T47D (cell line): ENCODE measurements at regions not wholly inside any gene's neighbourhood (a gene's known extent, or its start where the extent isn't known, plus 50 kb on each side); places are given as distances from the start of the nearest gene placed in this dataset.

ENCODE experiments used
- DNase-seq, 2 experiments: peaks; one replicate each; pipeline versions ENCODE4 v3.0.0 to v3.0.0-alpha.2; 2011 to 2012; ENCODE audit warnings: low read depth in 1 of 2, low spot score in 1 of 2
- JUND ChIP-seq: IDR thresholded peaks from 2 replicates; pipeline ENCODE4 v1.6.1; 2012; ENCODE audit warnings: low read depth
- in situ Hi-C: cut with HindIII; loops from 2 replicates; pipeline ENCODE4 v1.10.0; 2016; ENCODE audit warnings: low sequenced_read_pairs, low pct_unique_long_range_greater_than_20kb

DNA sequence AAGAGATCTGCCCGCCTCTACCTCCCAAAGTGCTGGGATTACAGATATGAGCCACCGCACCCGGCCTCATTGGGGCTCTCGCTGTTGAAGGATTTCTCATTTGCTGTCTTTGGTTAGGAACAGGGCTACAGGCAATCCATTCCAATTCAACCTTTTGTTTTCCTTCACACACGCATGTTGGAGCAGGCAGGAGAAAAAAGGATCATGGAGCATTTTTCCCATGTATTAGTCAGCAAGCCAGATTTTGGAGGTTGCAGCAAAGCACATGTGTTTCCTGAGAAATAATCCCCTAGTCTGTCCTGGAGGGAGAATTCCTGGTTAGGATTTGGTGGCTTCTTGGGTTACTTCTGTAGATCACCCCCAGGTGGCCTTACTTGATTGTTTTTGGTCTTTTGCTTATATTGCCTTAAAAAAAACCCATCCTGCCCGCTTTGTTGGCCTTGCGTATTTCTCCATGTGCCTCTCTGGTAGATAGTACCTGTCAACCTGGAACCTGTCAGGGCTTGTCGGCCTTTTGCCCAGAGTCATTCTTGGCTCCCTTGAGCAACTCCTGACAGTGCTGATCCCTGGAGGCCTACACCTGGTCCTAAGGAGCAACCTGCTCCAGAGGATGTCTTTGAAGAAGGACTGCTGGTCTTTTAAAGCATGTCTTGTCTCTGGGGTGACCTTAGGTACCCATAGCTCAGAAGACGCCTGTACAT is 82.4 kb upstream of the CLCN4 start:
- DNase-seq: peak in 1 of 2 experiments; percentile 60
- in situ Hi-C loops: no loop called here
- TF ChIP-seq JUND: no peak

DNA sequence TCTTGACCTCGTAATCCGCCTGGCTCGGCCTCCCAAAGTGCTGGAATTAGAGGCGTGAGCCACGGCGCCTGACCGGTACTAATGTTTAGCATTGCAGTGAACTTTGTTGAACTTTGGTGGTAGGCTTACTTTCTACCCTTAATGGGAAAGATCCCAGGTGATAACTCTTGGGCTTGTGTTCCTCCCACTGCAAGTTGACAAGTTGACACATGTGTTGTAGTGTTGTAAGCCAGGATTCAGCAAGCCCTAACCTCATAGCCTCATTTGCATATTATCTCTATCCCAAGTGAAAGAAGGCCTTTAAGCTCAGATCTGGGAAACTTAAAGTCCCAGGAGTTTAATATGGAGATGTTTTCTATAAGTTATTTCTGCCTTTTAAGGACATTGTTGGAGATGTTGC is 80.0 kb upstream of the CLCN4 start:
- TF ChIP-seq JUND: no peak
- in situ Hi-C loops: no loop called here

DNA sequence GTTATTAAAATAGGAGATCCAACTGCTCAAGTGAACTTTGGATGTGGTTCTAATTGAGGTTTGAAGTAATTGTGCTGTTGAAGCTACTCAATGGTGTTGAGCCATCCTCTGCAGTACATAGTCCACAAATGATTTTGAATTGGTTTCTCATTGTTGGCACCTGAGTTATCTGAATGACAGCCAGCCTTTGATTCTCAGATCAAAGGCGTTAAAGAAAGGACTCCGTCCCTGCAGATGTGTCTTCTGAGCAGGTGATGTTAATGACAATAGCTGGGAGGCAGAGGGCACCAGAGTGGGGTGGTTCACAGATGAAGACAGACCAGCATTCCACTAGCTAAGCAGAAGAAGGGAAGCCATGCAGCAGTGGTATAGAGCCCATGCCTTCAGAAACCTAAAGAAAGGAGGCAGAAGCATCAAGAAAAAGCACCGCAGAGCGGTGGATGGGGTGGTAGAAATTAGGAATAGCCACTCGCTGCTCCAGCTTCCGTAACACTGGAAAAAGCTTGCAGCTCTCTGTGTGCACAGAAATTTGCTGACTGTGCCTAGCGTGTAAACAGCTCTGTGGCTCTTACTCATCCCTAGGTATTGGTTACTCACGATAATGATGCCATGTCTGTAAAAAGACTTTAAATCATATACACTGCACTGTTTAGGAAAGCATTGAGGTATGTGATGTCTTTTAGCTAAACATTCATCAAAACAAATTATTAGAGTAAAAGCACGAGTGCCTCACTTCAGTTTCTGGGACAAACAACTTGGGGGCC is 79.2 kb upstream of the CLCN4 start:
- no peak for DNase-seq
- in situ Hi-C loops: no loop called here
- TF ChIP-seq JUND: no peak

More for the DNA sequence above, 80.0 kb upstream of the CLCN4 start:
- no peak for DNase-seq

DNA sequence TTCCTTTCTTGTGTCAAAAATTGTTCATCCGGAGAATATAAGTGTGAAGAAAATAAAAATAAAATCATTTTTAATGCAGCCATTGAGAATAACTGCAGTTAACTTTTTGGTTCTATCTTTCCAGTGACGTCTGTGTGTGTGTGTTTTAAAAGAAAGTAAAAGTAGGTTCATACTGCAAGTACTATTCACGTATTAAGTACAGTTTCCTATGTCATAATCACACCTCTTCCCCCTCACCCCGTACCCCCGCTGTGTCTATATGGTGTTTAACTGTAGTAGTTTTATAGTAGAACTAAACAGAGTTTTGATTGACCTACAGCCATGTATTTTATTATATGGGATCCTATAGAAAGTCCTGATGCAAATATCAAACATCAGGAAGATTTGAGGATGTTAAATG is 78.5 kb upstream of the CLCN4 start:
- no peak for DNase-seq
- in situ Hi-C loops: no loop called here
- TF ChIP-seq JUND: no peak

DNA sequence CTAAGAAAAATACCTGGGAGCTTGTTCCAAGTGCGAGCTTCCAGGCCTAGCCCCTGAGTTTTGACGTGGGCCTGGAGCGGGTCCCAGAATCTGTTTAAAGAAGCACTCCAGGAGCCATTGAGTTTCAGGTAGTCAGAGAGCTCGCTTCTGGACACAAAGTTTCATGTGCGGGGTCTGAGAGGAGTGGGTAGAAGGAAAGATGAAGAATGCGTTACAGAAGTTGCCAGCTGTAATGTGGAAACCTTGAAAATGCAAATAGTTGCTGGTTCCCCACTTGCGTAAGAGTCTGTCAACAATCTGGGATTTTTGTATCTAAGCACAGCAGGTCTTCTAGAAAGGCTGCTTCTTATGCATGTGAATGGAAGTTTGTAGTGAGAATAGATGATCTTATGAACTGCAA is 77.5 kb upstream of the CLCN4 start:
- in situ Hi-C loops: no loop called here
- TF ChIP-seq JUND: no peak
- no peak for DNase-seq

DNA sequence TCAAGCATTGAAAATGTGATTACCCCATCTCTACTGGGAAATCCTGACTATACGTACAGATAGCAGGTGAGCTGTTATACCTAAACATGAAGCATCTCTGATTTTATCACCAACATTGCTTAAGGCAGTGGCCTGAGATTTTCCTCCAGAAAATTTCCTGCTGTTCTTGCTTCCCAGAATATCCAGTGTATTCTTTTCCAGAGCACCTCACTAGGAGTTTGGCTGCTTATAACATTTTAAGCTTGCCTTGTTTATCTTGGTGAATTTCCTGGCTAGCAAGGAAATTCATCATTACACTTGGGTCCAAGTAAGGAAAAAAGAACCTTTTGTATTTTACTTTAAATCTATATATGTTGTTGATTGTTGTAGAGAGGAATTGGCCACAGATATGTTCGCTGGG is 73.0 kb upstream of the CLCN4 start:
- peak in 1 of 2 experiments; percentile 49 for DNase-seq
- TF ChIP-seq JUND: no peak
- in situ Hi-C loops: no loop called here

DNA sequence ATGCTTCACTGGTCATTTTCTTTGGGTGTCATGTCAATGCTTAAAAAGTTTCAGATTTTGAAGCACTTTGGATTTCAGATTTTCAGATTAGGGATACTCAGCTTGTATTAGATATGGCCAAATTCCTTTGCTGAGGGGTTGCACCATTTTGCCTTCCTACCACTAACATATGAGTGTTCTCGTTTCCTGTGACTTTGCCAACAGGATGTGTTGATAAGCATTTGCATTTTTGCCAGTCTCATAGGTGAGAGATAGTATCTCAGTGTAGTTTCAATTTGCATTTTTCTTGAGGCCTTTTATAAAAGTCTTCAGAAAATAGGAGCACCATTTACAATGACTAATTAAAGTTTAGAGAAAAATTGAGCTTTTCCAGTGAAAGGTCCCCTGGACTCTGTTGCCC is 71.6 kb upstream of the CLCN4 start:
- peak; percentile 53; the same call in 1 of the 2 replicates for TF ChIP-seq JUND
- DNase-seq: peak in 1 of 2 experiments; percentile 73
- in situ Hi-C loops: no loop called here

DNA sequence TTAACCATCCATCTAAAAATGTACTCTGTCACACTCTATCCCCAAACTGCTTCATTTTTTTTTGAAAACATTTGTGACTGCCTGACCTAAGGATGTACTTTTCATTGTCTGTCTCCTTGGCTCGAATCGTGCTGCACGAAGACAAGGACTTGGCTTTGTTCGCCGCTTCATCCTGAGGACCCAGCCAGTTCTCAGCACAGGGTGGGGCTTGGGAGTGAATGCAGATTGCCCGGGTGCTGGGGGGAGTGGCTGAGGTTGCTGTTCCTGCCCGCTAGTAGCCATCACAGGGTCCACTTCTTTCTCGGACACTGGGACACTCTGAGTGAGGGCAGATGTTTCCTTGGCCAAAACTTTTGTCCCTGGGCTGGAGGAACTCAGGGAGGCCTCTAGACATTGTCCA is 70.1 kb upstream of the CLCN4 start:
- DNase-seq: no peak
- no peak for TF ChIP-seq JUND
- in situ Hi-C loops: no loop called here

DNA sequence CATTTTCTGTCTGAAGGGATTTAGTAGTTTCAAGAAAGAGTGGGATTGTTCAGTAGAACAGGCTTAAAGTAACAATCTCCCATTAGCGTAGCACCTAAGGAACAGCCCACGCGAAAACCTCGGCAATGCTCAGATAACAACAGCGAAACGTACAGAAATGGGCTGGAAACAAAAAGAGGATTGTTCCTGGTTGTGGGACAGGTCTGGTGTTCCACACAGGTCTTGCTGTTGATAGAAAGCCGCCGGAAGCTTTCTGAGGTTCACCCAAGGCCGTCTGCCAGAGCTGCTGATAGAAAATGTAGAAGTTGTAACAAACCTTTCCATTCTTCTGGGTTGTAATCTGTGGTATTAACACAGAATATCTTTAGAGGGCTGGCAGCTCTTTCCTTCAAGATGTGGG is 69.4 kb upstream of the CLCN4 start:
- in situ Hi-C loops: no loop called here
- no peak for TF ChIP-seq JUND
- DNase-seq: no peak

DNA sequence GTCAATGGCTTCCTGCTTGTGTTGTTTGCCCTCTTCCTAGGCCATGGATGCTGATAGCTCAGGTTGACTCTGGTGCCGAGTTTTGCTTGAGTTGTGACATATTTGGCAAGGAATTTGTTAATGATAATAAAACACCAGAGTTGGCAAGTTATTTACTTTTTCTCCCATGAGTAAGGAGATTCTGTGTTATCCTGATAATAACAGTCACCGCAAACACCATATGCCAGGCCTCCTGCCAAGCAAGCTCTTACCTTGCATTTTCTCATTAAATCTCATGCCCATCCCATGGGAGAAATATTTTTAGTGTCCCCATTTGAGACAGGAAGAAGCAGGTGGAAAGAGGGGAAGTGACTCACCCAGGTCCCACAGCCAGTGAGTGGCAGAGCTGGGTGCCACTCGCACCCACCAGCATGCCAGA is 67.4 kb upstream of the CLCN4 start:
- peak in 1 of 2 experiments; percentile 76 for DNase-seq
- TF ChIP-seq JUND: no peak
- in situ Hi-C loops: no loop called here

DNA sequence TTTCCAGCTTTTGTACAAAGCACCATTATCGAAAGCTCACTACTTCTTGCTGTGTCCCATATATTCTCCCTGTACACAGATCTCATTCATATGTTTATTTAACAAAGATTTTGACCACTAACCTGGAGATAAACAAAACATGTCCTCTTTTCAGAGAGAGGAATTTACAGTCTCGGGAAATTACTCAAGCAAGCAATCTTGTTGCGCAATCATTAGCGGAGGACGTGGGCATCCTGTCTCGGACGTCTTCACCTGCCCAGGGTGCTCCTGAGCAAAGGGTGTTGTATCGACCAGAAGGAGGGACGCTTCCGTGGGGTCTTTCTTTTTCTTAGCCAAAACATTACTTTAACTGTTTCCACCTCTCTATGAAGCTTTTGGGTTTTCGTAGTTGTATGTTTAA is 66.5 kb upstream of the CLCN4 start:
- TF ChIP-seq JUND: no peak
- DNase-seq: peak in 1 of 2 experiments; percentile 64
- in situ Hi-C loops: no loop called here

DNA sequence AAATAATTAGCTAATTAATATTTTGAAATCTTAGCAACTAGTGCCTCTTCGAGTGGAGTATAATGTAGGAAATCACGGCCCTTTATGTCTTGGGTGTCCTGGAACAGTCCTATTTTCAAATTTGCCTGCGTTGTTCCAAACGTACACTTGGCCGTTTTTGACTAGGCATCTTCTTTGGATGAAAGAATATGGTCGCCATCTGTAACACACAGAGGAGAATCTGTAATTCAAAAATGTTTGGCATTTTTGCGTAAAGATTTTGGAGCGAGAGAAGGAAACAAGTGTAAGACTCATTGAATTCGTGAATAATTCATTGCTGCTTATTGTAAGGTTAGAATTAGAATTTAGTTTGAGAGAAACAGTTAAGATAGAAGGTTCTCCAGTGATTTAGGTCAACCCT is 61.5 kb upstream of the CLCN4 start:
- in situ Hi-C loops: no loop called here

DNA sequence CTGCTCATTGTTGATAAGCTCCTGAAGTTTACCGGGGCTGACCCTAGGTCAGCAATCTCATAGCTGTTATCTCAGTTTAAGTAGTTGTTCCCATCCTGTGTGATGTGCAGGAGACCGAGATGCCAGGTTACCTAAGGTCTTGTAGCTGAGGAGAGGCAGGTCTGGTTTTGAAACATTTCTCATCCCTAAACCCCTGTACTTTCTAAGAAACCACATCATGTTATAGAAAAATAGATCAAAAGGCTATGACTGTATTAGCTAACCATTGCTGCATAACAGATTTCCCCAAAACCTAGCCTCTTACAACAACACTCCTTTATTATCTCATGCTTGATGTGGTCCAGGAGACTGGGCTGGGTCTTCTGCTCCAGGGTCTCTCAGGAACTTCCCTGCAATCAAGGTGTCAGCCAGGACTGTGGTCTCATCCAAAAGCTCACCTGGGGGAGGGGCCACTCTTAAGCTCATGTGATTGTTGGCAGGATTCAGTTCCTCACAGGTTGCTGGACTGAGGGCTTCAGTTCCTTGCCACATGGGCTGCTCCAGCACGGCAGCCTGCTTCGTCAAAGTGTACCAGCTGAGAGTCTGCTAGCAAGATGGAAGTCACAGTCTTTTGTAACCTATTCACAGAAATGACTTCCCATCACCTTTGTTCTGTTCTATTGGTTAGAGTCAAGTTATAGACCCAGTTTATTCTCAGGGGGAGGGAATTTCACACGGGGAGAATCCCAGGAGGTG is 60.9 kb upstream of the CLCN4 start:
- no peak for DNase-seq
- in situ Hi-C loops: no loop called here
- TF ChIP-seq JUND: no peak

More for the DNA sequence above, 61.5 kb upstream of the CLCN4 start:
- no peak for TF ChIP-seq JUND
- no peak for DNase-seq
